ENCODE measurements at regions not wholly inside any gene's neighbourhood (a gene's known extent, or its start where the extent isn't known, plus 50 kb on each side); places are given as distances from the start of the nearest gene placed in this dataset.
"Not testable (repeated sequence)": the region's sequence is repeated elsewhere in the genome, so short reads cannot be mapped to it uniquely, and the experiment has no call there.

- H3K9ac ChIP-seq (ENCODE audit: insufficient read depth in 1 of 2, low read length in 2 of 2) = no peak overlapping the region
- peaks cover 0 to 3% (median 0%) of the 10 kb centered on the region in 4 donors for H3K9me3 ChIP-seq (ENCODE audit: control insufficient read depth in 4 of 4, insufficient read depth in 3 of 4, low read length in 3 of 4)
- H3K36me3 ChIP-seq (ENCODE audit: control insufficient read depth in 4 of 4, insufficient read depth in 4 of 4, low read length in 4 of 4) = no peaks in the 10 kb centered on the region
- no peak overlapping the region for H3K4me3 ChIP-seq
- no peaks in the 10 kb centered on the region for H3K27me3 ChIP-seq (ENCODE audit: control insufficient read depth in 3 of 3, insufficient read depth in 3 of 3, low read length in 2 of 3)
- no peak overlapping the region for H3K27ac ChIP-seq (ENCODE audit: low read depth in 1 of 2, low read length in 1 of 2)
- DNase-seq (no peak), ATAC-seq (ENCODE audit: insufficient read depth, low FRiP score) (no peak)
- no peaks in the 10 kb centered on the region for H3K4me1 ChIP-seq (ENCODE audit: control insufficient read depth in 5 of 5, insufficient read depth in 5 of 5, low read length in 5 of 5)
- 95 to 96% methylated on average over 1 of the region's 1 CpG for WGBS, 2 donors
- TF ChIP-seq, protein P1, sequence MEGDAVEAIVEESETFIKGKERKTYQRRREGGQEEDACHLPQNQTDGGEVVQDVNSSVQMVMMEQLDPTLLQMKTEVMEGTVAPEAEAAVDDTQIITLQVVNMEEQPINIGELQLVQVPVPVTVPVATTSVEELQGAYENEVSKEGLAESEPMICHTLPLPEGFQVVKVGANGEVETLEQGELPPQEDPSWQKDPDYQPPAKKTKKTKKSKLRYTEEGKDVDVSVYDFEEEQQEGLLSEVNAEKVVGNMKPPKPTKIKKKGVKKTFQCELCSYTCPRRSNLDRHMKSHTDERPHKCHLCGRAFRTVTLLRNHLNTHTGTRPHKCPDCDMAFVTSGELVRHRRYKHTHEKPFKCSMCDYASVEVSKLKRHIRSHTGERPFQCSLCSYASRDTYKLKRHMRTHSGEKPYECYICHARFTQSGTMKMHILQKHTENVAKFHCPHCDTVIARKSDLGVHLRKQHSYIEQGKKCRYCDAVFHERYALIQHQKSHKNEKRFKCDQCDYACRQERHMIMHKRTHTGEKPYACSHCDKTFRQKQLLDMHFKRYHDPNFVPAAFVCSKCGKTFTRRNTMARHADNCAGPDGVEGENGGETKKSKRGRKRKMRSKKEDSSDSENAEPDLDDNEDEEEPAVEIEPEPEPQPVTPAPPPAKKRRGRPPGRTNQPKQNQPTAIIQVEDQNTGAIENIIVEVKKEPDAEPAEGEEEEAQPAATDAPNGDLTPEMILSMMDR (IDR thresholded peaks at IDR 0.05; ENCODE audit: control extremely low read depth, extremely low read depth) = no peak
Measured at GRCh38 chr2:44060990-44061389, 65.2 kb upstream of the LRPPRC start.

DNA sequence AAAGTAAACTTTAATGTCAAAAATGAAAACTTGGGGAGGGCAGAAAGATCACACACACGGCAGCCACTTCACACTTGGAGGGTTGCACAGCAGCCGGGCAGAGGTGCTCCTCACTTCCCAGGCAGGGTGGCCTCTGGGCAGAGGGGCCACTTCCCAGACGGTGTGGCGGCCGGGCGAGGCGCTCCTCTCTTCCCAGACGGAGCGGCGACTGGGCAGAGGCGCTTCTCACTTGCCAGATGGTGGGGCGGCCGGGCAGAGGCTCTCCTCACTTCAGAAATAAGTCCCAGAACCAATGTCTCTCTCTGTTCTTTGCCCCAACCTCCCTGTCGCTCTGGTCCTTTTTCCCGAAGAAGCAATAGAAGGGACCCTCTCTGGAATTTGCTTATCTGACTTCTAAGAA lies 65.7 kb upstream of the LRPPRC start:
- TF ChIP-seq, protein P1 (IDR thresholded peaks at IDR 0.05; ENCODE audit: control extremely low read depth, extremely low read depth) = no peak
- DNase-seq (no peak), ATAC-seq (ENCODE audit: insufficient read depth, low FRiP score) (no peak)
- no peaks in the 10 kb centered on the region for H3K36me3 ChIP-seq (ENCODE audit: control insufficient read depth in 4 of 4, insufficient read depth in 4 of 4, low read length in 4 of 4)
- H3K4me3 ChIP-seq = no peak overlapping the region
- peaks cover 0 to 3% (median 0%) of the 10 kb centered on the region in 4 donors for H3K9me3 ChIP-seq (ENCODE audit: control insufficient read depth in 4 of 4, insufficient read depth in 3 of 4, low read length in 3 of 4)
- H3K9ac ChIP-seq (ENCODE audit: insufficient read depth in 1 of 2, low read length in 2 of 2) = no peak overlapping the region
- WGBS, 2 donors = 90 to 94% methylated on average over 15 of the region's 15 CpGs
- no peak overlapping the region for H3K27ac ChIP-seq (ENCODE audit: low read depth in 1 of 2, low read length in 1 of 2)
- no peaks in the 10 kb centered on the region for H3K27me3 ChIP-seq (ENCODE audit: control insufficient read depth in 3 of 3, insufficient read depth in 3 of 3, low read length in 2 of 3)
- H3K4me1 ChIP-seq (ENCODE audit: control insufficient read depth in 5 of 5, insufficient read depth in 5 of 5, low read length in 5 of 5) = no peaks in the 10 kb centered on the region

DNA sequence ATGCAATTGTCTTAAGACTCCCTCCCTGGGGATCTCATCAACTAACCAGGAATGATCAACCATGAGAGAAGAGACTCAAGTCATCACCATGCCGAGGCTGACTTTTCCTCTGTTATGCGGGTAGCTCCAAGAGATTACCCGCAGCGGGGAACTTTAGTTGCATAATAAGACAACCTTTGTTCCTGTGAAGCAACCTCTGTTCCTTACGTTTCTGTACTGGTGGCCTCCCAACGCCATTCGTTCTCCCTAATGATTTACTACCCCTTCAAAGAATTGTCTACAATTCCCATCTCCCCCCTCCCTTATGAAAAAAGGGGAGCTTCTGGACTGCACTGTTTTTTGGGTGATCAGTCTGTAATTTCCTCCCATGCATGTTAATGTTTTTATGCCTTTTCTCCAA lies 66.1 kb upstream of the LRPPRC start:
- ATAC-seq (ENCODE audit: insufficient read depth, low FRiP score) = no peak
- WGBS, 2 donors = 53 to 69% methylated on average over 7 of the region's 7 CpGs
- Histone ChIP-seq H3K27ac (ENCODE audit: low read depth in 1 of 2, low read length in 1 of 2) (no peak overlapping the region), H3K36me3 (ENCODE audit: control insufficient read depth in 4 of 4, insufficient read depth in 4 of 4, low read length in 4 of 4) (no peaks in the 10 kb centered on the region), H3K4me3 (no peak overlapping the region), H3K9ac (ENCODE audit: insufficient read depth in 1 of 2, low read length in 2 of 2) (no peak overlapping the region), H3K4me1 (ENCODE audit: control insufficient read depth in 5 of 5, insufficient read depth in 5 of 5, low read length in 5 of 5) (no peaks in the 10 kb centered on the region), H3K27me3 (ENCODE audit: control insufficient read depth in 3 of 3, insufficient read depth in 3 of 3, low read length in 2 of 3) (no peaks in the 10 kb centered on the region), H3K9me3 (ENCODE audit: control insufficient read depth in 4 of 4, insufficient read depth in 3 of 4, low read length in 3 of 4) (peaks cover 0 to 3% (median 0%) of the 10 kb centered on the region in 4 donors)
- no peak for DNase-seq
- TF ChIP-seq, protein P1 (IDR thresholded peaks at IDR 0.05; ENCODE audit: control extremely low read depth, extremely low read depth) = no peak

GRCh38 chr2:44063033-44063432 lies 67.2 kb upstream of the LRPPRC start:
- DNase-seq (no peak), ATAC-seq (ENCODE audit: insufficient read depth, low FRiP score) (no peak)
- Histone ChIP-seq H3K36me3 (ENCODE audit: control insufficient read depth in 4 of 4, insufficient read depth in 4 of 4, low read length in 4 of 4) (no peaks in the 10 kb centered on the region), H3K4me1 (ENCODE audit: control insufficient read depth in 5 of 5, insufficient read depth in 5 of 5, low read length in 5 of 5) (no peaks in the 10 kb centered on the region), H3K27ac (ENCODE audit: low read depth in 1 of 2, low read length in 1 of 2) (no peak overlapping the region), H3K9ac (ENCODE audit: insufficient read depth in 1 of 2, low read length in 2 of 2) (no peak overlapping the region), H3K9me3 (ENCODE audit: control insufficient read depth in 4 of 4, insufficient read depth in 3 of 4, low read length in 3 of 4) (peaks cover 0 to 3% (median 0%) of the 10 kb centered on the region in 4 donors), H3K27me3 (ENCODE audit: control insufficient read depth in 3 of 3, insufficient read depth in 3 of 3, low read length in 2 of 3) (no peaks in the 10 kb centered on the region), H3K4me3 (no peak overlapping the region)
- 79 to 97% methylated on average over 4 of the region's 4 CpGs for WGBS, 2 donors
- TF ChIP-seq, protein P1 (IDR thresholded peaks at IDR 0.05; ENCODE audit: control extremely low read depth, extremely low read depth) = no peak

GRCh38 chr2:44064281-44064680 lies 68.5 kb upstream of the LRPPRC start:
- H3K36me3 ChIP-seq (ENCODE audit: control insufficient read depth in 4 of 4, insufficient read depth in 4 of 4, low read length in 4 of 4); H3K27ac ChIP-seq (ENCODE audit: low read depth in 1 of 2, low read length in 1 of 2); H3K4me1 ChIP-seq (ENCODE audit: control insufficient read depth in 5 of 5, insufficient read depth in 5 of 5, low read length in 5 of 5); H3K27me3 ChIP-seq (ENCODE audit: control insufficient read depth in 3 of 3, insufficient read depth in 3 of 3, low read length in 2 of 3); H3K9ac ChIP-seq (ENCODE audit: insufficient read depth in 1 of 2, low read length in 2 of 2); H3K9me3 ChIP-seq (ENCODE audit: control insufficient read depth in 4 of 4, insufficient read depth in 3 of 4, low read length in 3 of 4); DNase-seq; H3K4me3 ChIP-seq; ATAC-seq (ENCODE audit: insufficient read depth, low FRiP score): not testable (repeated sequence)
- 93 to 98% methylated on average over 6 of the region's 6 CpGs for WGBS, 2 donors

All from lung (tissue), 11 donors.